GM18519 (cell line): ENCODE measurements at regions not wholly inside any gene's neighbourhood (a gene's known extent, or its start where the extent isn't known, plus 50 kb on each side); places are given as distances from the start of the nearest gene placed in this dataset.

Experiments used
- ATAC-seq: cut with Tn5 transposase; IDR thresholded peaks from one replicate; pipeline ENCODE4 v1.9.1; 2021; ENCODE audit warnings: mild to moderate bottlenecking, moderate library complexity; ENCODE audit not compliant: unreplicated experiment, low FRiP score

DNA sequence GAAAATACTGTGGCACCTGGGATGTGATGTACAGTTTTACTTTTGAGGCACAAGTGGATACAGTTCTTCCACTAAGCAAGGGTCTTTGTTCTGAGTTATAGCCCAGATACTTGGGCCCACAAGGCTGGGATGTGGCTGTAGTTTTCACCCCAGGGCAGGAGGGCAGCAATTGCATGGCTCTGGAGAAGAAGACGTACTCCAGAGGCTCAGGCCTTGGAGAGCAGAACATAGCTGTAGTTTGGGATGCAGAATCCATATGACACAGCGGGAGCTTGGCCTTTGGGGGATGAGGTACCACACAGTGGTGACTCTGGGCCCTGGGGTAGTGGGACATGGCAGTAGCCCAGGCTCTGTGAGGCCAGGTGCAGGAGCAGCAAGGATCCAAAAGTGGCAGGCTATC is 110.8 kb upstream of the FSTL4 start:
- no peak for ATAC-seq

DNA sequence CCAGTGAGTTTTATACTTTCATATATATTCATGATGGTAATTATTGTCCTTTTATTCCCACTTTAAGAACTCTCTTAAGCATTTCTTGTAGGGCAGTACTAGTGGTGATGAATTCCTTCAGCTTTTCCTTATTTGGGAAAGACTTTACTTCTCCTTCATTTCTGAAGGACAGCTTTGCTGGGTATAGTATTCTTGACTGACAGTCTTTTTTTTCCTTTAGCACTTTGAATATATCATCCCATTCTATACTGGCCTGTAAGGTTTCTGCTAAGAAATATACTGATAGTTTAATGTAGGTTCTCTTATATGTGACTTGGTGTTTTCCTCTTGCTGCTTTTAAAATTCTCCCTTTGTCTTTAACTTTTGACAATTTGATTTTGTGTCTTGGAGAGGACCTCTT is 109.0 kb upstream of the FSTL4 start:
- no peak for ATAC-seq

GRCh38 chr5:133718457-133718856 is 106.1 kb upstream of the FSTL4 start:
- no peak for ATAC-seq

DNA sequence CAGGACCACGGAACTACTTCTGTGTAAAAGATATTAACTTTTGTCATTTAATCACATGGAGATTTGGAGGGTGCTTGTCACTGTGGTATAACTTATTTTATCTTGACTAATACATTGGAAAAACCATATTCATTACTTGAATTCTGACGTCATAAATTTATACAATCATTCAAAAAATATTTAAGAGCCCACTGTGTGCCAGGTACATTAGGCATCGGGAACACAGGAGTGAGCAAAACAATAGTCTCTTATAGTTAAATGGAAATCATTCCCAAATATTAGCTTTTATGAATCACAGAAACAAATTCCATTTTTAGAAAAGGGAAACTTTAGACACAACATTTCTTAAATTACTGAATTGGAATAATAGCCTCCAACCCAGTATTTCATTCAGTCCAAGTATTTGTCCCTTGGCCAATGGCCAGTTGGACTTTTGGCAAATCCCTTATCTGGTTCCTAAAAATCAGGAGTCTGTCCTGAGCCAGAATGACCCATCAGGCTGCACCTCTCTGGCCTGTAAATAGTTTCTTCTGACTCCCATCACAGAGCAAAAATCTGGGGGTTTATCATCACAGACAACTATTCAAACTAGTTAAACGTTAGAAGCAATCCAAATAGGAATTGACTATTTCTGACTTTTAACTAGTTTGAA is 104.3 kb upstream of the FSTL4 start:
- ATAC-seq: no peak

DNA sequence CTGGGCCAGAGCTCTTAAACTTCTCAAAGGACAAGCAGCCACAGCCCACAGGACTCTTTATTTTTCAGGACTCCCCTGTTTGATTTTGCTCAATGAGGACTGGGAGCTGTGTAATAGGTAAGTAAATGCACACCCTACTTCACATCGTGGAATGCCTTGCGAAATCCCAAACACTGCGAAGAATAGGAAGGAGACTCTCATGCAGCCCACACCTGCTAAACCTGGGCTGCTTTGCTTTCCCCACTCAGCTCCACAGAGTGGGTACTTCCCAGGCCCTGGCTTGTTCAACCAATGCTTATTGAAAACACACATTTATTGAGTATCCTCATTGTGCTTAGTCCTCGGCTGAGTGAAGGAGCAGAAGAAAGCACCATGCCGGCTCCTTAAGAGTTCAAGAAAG is 103.3 kb upstream of the FSTL4 start:
- ATAC-seq: no peak

DNA sequence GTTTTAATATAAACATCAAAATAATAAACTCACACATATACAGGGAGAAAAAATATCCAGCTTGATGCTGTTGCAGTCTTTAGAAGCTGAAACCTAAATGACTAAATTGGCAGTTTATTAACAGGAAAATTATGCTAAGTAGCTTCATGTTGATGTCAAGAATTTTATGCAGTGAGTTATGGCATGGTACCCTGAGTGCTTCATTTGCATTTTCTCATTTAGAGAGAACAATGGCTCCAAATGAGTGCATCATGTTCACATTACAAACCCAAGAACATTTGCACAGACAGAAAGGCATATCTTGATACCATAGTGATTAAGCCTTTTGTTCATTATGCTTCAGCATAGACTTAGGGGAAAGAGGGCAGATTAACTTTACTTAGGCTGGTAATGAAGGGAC is 102.9 kb upstream of the FSTL4 start:
- ATAC-seq: no peak

GRCh38 chr5:133714161-133714915 is 102.0 kb upstream of the FSTL4 start:
- ATAC-seq: no peak

DNA sequence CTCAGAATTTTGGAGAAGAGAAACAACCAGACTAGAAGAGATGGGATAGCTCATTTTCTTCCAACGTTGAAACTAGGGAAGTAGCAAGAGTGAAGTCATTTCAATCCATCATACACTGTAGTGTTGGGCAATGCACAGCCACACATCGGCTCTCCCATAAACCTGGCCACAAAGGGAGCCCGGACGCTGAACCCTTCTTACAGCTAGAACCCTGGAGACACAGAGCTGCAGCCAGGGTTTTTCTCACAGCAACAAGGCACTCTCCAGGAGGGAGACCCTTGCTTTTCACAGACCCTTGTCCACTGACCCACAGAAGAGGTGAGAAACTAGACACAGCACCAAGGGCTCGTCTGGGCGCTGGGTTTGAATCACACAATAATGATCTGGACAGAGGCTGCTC is 101.4 kb upstream of the FSTL4 start:
- no peak for ATAC-seq

GRCh38 chr5:133713209-133713608 is 100.9 kb upstream of the FSTL4 start:
- no peak for ATAC-seq

- ATAC-seq: no peak
Observed at GRCh38 chr5:133712562-133712961, 100.2 kb upstream of the FSTL4 start.

GRCh38 chr5:133709209-133709725 is 96.9 kb upstream of the FSTL4 start:
- ATAC-seq: no peak

DNA sequence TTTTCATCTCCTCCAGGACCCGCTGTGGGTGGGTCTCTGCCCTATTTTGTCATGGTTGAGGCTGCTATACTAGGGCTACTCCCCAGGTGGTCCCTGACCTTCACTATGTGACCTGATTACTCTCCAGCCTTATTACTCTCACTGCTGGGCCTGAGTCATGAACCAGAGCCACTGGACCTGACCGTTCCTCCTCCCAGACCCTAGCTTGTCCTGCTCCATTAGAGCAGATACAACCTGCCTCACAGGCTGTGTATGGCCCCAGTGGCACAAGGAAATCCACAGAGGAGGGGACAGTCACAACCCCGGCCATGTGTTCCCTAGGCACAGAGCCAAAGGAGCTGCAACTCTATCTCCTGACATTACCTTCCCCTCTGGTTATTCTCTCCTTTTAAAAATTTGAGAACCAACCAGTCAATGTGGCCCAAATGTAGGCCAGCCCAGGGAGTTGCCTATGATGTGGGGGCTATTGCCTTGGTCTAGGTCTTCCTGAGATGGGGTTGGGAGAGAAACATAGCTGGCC is 96.0 kb upstream of the FSTL4 start:
- ATAC-seq: no peak

DNA sequence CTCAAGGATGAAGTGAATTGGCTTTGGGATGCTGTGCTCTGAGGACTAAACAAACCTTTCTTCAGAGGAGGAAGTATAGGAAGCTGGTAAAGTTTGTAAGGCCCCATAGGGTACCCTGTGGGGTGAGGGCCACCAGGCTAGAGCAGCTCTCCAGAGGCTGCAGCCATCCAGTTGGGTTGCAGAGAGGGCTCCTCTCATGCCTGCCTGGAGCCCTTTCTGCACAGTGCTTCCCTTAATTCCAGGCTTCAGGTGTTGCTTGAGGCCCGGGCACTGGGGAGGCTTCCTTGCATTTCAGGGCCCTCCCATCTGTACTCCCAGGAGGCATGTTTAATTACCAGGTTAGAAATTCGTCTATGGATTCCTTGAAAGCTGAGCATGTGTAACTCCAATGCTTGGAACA is 95.3 kb upstream of the FSTL4 start:
- ATAC-seq: no peak

DNA sequence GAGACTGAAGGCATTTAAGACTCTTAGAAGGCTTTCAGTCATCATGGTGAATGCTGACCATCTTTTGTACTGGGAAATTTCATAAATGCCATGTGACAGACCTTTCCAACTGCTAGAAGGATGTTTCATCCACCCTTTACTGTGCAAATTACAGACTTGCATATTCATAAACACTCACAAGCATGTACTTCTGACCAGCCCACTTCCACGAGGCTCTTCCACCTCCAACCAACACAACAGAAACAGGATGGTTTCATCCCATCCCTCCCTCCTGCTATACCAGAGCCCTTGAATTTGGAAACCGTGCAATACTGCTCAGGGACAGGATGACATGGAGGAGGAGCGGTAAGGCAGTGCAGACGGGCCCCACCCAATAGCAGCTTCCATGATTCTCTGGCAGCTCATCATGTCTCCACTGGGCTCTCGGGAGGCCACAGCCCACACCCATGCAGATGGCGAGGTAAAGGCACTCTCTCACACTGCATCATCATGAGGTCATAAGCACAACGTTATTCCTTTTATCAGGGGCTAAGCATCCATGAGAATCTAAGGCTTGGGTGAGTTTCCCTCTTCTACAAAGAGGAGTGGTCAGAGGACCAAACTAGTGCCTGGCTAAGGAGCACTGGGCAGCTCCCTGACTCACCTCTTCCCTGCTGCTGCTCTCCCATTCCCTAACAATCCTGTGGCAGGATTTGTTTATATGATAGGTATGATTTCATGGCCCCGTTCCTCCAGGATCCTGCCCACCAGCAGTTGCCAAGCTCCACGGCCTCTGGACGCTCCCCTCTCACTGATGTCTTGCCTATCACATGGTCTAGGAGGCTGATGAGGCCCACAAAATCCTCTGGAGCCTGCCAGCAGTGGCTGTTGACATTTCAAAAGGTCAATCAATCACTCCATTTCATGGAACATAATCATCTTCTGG is 94.4 kb upstream of the FSTL4 start:
- ATAC-seq: no peak

DNA sequence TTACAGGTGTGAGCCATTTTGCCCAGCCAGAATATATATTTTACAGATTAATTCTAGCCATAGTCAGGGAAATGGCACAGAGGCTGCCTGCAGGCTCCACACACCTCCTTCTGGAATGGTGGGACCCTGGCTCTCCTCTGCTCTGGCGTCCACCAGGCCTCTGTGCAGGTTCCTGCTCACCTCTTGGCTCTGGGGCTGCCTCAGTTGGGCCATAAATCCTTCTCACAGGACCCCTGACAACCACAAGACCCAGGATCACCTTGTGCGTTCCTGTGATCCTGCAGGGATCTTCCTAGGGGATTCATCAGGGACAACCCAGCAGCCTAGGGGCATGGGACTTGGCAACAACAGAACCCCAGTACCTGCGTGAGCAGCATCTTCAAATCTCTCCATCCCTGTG is 93.0 kb upstream of the FSTL4 start:
- no peak for ATAC-seq

DNA sequence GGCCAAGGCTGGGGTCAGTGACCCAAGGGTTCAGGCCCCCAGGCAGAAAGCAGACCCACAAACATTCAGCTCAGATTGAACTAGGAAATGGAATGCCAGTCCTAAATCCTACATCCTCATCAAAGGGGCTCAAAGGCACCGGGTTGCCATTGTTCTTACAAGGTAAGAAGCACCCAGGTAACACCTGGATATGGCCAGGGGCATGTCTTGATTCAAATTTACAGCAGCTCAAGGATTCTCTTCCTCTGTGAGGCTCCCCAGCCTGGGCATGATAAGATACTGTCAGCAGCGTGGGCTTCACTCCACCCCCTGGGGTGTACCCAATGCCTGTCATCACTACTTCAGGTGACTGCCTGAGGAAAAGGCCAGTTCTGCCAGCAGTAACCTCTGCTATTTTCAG is 92.1 kb upstream of the FSTL4 start:
- no peak for ATAC-seq

DNA sequence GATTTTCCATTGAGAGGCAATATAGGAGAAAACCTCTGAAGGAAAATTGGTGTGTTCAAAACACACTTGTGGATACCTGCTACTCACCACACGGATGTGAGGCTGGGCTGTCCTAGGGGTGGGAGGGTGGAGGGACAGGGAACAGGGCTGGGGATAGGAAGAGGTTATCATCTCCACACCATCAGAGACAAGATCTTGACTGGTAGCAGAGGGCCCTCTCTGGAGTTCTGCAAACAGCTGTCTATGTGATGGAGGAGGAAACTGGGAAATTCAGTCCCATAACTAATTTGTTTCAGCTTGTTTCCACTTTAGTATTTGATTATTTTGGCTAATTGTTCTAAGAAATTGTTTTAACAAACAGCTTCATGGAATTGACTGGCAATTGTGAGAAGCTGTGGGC is 91.6 kb upstream of the FSTL4 start:
- no peak for ATAC-seq

DNA sequence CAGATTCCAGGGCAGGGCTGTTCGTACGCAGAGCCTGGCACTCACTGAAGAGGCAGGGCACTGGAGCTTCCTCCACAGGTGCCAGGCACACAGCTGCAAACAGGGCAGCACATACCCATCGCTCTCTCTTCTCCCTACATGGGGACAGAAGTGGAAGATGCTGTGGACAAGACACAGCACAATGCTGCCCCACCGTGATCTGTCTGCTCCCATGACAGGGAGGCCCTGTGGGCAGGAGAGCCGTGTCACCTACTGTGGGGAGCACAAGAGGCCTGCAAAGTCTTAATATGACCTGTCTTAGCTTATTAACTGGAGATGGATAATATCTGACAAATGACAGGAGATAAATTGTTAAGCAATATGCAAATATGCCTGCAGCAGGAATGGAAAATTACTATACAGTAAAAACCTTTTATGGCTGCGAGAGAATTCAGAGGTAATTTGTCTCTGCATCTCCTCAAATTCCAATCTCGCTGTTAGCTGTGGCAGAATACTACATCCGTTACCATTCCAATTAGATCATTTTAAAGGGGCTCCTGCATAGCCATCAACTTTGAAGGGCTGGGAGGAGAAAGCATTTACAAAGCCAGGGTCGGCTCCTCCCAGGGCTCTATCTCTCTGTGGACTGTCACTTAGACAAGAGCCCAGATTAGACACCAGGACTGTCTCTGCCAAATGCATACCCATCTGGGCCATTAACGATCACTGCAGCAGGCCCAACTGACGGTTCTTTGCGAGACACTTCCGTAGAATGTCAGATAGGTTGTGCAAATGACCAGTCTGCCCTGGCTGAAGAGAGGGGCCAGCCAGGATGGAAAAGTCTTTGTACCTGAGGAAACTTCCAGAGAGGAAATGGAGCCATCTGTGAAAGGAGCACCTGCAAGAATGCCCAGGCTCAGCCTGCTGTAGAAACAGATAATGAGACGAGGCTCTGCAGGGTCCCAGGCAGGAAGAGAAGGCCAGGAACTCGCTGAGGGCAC is 90.7 kb upstream of the FSTL4 start:
- no peak for ATAC-seq

DNA sequence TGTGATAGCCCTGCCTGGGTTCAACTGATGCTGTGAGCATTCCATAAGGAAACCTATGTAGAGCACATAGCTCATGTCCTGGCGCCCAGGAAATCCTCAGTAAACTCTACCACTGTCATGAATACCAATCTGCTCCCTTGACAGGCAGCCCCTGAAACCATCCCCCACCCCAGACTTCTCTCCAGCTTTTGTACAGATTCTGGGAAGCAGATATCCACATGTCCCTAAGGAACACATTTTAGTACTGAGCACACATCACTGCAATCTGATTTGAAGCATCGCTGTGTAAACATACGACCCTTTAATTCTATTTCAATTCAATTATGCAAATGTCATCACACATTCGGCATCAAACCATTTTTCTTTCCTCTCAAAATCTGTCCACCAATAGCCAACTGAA is 89.5 kb upstream of the FSTL4 start:
- no peak for ATAC-seq

GRCh38 chr5:133700251-133700650 is 87.9 kb upstream of the FSTL4 start:
- ATAC-seq: no peak
